Endothelial cell of umbilical vein (primary cell): ENCODE measurements at regions not wholly inside any gene's neighbourhood (a gene's known extent, or its start where the extent isn't known, plus 50 kb on each side); places are given as distances from the start of the nearest gene placed in this dataset.

Experiments
- CTCF ChIP-seq, 2 donors: IDR thresholded peaks; 1 replicate in 1 of 2; 2 replicates in 1 of 2; pipeline ENCODE4 v1.5.1; 2011; ENCODE audit warnings: low read length in 2 of 2, mild to moderate bottlenecking in 2 of 2, moderate library complexity in 2 of 2, control low read depth in 1 of 2, inconsistent platforms in 1 of 2, low read depth in 1 of 2; ENCODE audit not compliant: insufficient read depth in 1 of 2; ENCODE audit errors: extremely low read depth in 1 of 2
- EZH2 ChIP-seq: IDR thresholded peaks from 2 replicates; pipeline ENCODE4 v1.6.1; 2012; ENCODE audit warnings: borderline replicate concordance, low read depth, mild to moderate bottlenecking, moderate library complexity, low read length, inconsistent platforms; ENCODE audit not compliant: severe bottlenecking
- GATA2 ChIP-seq: IDR thresholded peaks from 2 replicates; pipeline ENCODE4 v1.7.0; 2011; ENCODE audit warnings: low read depth, mild to moderate bottlenecking, moderate library complexity, mixed read lengths, low read length; ENCODE audit not compliant: insufficient read length, insufficient read depth
- POLR2A ChIP-seq: IDR thresholded peaks from 2 replicates; pipeline ENCODE4 v1.6.1; 2012; ENCODE audit warnings: low read depth, mild to moderate bottlenecking, control low read depth, low read length

DNA sequence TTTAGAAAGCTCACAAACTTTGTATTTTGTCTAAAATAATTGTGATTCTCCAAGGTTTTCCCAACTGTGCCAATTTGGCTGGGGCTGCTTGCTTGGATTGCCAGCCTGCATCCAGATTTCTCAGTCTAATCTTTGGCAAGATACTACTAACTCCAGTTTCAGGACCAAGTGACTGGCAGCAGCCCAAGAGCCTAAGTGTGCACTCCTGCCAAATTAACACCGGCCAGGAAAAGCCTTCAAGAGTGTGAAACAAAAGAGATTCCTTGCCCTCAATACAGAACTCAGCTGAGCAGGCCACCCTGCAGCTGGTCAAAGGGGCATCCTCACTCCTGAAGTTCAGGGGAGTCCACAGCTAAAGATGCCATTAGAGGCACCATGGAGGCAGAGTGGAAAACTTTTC, 589.0 kb upstream of the ACVR2A start:
- no peak for TF ChIP-seq EZH2
- TF ChIP-seq POLR2A: no peak
- TF ChIP-seq GATA2: no peak
- TF ChIP-seq CTCF (IDR thresholded peaks at IDR 0.05; ENCODE audit: extremely low read depth in 1 of 2, insufficient read depth in 1 of 2, low read depth in 1 of 2, low read length in 2 of 2): no peak
